HG02870 (cell line): ENCODE measurements at regions not wholly inside any gene's neighbourhood (a gene's known extent, or its start where the extent isn't known, plus 50 kb on each side); places are given as distances from the start of the nearest gene placed in this dataset.

Experiments used
- ATAC-seq: cut with Tn5 transposase; IDR thresholded peaks from one replicate; pipeline ENCODE4 v1.9.1; 2021; ENCODE audit warnings: mild to moderate bottlenecking, moderate library complexity; ENCODE audit not compliant: unreplicated experiment

DNA sequence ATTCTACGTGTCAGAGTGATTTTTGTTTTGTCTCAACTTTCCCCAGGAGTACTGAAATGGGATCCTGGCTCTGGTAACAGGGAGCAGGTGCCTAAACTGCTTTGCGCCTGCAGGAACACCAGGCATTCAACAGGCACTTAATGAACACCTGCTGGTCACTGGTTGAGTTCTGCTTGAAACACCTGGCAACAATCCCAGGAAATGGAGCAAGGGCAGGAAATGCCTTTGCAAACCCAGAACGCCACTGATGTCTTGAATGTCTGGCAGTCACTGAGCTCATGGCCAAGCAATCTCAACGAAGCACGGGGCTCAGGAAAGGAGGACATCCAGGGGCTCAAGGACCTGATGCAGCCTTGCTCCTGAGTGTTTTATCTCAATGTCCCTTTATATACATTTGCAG is 360.0 kb upstream of the RAB6C start:
- ATAC-seq: no peak

DNA sequence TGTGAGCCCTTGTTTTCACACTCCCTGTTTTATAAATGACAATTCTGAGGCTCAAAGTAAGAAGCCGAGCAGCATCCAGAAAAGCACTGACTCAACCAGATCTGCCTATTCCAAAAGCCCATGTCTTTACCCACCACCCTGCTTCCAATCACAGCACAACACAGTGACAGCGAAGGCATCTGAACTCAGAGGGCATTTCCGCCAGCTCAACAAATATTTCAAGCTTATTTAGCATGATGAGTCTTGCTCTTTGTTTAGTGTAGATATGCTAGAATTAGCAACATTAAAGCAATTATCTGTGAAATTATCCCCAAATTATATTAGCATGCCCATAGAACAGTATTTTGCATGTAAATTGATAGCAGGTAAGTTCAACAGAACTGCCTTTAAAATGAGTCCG is 359.1 kb upstream of the RAB6C start:
- no peak for ATAC-seq

DNA sequence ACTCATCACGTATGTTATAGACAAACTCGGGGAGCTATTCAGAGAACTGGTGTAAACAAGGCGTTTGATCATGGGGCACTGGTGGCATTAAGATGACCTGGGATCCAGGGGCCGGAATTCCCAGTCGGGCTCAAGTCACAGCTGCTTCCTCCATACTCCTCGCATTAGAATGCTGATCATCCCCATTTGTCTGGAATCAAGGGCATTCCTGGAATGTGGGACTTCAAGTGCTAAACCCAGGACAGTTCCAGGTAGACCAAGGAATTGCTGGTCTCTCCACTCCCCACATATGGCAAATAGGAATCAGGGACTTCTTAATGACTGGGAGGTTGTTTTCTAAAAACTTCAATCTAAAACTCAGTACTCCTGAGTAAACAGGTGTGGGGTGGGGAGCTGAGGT is 355.7 kb upstream of the RAB6C start:
- no peak for ATAC-seq

DNA sequence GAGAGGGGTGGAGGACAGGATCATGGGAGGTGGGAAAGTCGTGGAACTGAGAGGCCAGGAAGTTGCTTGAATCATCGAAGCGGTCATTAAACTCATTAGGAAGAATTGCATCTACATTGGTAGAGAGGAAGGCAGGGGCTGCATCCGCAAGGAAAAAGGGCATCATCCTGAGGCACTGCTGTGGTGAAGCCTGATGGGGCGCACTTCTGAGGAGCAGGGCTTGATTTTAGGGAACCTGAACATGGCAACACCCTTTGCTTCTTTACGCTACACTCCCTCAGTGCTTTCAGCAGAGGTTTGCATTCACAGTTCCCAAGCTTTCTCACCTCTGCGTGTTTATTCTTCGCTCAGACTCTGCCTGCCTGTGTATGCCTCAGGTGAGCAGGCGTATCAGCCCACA is 352.0 kb upstream of the RAB6C start:
- ATAC-seq: no peak

DNA sequence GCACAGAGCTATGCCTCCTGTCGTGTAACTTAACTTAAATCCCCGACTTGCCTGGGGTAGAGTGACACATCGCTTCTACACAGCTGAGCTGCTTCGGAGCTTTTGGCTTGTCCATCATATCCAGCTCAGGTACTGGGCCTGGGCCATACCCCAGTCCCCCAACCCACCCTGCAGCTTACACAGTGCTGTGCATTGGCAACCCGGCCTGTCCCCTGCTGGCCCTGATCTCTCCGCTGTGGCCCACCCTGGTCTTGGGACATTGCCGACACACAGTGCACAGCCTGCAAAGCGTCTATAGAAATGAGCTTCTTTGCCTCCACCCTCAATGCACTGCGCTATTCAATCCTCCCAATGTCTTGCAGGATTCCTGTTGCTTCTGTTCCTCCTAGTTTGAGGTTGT is 342.8 kb upstream of the RAB6C start:
- ATAC-seq: no peak

DNA sequence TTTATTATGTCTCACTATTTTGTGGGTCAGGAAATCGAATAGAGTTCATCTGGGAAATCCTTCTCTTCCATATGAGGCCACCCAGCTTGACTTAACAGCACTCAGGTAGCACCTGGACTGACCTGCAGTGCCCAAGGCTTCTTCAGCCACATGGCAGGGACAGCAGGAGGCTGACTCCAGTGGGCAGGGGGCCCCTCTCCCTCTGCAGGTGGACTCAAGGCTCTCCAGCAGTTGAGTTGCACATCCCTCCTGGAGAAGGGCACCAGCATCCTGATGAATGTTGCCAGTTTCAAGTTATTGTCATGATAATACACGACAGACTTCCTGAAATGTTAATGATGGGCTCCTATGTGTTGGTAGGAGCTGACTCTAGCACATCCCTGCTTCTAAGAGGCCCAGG is 338.1 kb upstream of the RAB6C start:
- ATAC-seq: no peak

DNA sequence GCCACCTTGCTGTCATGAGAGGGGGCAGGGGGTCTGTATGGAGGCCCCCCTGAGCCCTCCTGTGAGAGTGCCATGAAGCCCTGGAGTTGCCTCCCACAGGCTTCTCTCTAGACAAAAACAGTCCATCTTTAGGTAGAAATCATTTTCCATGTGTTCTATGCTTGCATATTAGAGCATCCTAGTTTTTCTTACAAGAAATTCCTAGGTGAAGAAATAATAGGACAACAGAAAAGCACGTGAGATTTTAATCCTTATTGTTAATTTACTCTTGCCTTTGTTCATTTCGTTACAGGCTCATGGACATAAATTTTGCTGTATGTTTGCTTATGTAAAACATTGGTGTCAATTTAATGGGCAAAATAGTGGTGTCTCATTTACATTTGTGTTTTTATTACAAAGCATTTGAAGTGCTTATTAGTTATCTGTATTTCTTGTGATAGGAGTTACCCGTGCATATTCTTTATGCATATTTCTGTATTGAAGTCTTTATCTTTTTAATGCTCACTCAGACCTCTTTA is 336.9 kb upstream of the RAB6C start:
- no peak for ATAC-seq

DNA sequence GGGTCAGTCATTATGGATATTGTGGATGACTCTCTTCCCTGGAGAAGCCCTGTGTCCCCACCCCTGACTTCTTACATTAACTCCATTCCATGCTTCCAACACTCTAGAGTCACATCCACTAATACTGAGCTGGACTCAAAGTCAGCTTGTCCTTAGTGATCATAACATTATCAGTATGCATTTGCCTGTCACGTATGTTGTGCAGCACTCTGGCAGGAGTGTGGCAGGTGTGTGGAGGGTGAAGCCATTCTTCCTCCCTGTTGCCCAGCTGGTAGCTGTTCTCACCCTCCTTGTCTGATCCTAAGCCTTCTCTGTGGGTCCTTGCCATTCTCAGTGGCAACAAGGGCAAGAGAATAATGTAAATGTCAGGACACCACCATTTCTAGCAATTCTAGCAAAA is 334.1 kb upstream of the RAB6C start:
- no peak for ATAC-seq

DNA sequence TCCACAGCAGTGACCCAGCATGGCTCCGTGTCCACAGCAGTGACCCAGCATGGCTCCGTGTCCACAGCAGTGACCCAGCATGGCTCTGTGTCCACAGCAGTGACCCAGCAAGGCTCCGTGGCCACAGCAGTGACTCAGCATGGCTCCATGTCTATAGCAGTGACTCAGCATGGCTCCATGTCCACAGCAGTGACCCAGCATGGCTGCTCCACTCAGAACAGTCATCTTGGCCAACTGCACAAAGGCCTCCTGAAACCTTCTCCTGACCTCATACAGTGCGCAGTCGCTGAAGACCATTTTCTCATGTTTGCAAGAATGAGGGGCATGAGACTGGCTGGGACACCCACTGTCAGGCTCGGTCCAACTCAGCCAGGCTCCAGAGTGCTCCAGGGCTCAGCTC is 333.4 kb upstream of the RAB6C start:
- ATAC-seq: no peak

DNA sequence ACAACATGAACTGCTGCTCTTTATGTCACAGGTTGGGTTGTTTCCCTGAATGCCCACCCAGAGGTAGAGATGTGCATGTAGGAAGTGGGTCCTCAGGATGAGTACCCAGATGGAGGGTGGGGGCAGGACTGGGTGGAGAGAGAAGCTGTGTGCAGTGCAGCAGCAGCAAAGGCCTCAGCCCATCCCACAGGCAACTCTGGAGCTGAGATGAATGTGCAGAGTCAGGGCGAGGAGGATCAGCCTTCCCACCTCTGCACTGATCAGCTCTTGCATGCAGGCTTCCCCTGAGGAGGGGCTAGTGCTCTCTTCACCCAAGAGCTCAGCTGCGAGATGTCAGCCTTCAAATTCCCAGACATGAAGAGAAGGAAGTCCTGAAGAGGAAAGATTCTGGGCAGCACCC is 326.2 kb upstream of the RAB6C start:
- no peak for ATAC-seq

DNA sequence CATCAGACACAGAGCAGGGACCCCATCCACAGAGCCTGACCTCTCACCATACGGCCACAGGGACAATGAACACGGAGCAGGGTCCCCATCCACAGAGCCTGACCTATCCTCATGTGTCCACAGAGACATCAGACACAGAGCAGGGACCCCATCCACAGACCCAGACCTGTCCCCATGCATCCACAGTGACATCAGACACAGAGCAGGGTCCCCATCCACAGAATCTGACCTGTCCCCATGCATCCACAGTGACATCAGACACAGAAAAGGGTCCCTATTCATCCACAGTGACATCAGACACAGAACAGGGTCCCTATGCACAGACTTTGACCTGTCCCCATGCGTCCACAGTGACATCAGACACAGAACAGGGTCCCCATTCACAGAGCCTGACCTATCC is 325.1 kb upstream of the RAB6C start:
- no peak for ATAC-seq

DNA sequence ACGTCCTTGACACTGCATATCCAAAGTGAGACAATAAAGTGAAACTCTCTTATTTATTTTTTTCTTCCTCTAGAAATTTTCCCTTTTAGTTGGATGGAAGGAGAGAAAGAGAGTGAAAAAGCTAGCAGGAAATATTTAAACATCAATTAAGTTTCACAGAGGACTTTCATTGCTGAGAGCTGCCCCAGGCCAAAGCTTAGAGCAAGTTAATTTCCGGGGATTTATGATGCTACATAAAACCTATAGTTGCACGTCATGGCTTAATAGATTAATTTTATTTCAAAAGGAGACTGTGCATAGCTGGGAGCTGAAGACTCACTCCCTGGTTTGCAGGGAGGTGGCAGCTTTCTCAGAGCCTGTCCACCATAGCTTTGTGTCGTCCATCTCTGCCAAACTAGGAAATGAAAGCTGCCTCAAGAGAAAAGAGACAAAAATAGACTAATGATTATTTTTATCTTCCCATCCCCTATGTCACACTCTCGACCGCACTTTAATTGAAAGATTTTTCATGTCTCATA is 323.3 kb upstream of the RAB6C start:
- ATAC-seq: no peak

DNA sequence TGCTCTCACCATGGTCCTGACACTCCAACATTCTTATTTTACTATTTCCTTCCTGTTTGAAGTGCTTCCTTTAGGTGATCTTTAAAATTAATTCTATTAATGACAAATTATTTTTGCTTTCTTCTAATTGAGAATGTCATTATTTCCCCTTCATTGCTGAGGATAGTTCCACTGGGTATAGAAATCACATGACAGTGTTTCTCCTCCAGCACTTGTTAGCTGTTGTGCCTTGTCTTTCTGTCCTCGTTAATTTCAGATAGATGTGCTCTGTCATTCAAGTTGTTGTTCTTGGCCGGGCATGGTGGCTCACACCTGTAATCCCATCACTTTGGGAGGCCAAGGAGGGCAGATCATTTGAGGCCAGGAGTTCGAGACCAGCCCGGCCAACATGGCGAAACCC is 321.0 kb upstream of the RAB6C start:
- no peak for ATAC-seq

DNA sequence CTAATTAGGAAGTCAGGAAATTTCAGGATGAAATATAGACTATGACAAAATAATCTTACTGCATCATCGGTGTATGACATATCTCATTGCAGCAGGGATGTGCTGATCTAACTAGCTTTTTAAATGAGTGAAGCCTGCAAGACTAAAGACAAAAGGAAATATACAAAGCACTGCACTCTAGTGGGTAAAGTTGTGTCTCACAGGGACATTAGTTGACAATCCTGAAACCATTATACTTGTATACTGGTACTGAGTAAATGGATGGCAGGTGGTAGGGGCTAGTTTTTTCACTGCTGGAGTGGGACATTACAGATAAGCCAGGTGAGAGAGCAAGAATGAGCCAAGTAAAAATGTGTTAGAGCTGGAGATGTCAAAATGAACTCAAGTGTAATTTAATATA is 317.5 kb upstream of the RAB6C start:
- ATAC-seq: no peak

DNA sequence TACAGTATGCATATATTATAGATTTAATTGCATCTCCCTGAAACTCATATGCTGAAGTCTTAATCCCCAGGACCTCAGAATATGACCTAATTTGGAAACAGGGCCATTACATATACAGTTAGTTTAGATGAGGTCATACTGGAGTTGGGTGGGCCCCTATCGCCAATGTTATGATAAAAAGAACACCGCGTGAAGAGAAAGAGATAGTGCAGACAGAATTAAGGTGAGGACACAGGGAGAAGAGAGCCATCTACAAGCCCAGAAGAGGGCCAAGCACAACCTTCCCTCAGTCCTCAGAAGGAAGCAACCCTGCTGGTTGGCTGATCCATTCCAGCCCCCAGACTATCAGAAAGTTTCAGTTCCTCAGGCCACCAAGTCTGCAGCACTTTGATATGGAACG is 311.9 kb upstream of the RAB6C start:
- no peak for ATAC-seq

DNA sequence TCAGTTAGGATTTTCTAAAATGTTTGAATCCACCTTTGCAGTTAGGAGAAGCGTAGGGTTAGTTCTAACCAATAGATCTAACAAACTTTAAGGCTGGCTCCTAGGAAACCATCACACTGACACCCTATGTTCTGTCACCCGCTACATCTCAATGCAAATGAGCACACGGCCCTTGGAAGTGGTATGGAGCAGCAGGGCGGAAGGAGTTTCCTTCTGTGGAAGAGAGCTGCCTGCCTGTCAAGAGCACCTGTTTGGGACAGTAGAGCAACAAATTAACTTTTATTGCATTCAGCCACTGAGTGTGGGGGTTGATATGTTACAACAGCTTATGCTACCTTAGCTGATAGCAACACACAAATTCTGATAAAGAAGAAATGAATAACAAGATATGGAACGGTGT is 306.9 kb upstream of the RAB6C start:
- ATAC-seq: no peak

DNA sequence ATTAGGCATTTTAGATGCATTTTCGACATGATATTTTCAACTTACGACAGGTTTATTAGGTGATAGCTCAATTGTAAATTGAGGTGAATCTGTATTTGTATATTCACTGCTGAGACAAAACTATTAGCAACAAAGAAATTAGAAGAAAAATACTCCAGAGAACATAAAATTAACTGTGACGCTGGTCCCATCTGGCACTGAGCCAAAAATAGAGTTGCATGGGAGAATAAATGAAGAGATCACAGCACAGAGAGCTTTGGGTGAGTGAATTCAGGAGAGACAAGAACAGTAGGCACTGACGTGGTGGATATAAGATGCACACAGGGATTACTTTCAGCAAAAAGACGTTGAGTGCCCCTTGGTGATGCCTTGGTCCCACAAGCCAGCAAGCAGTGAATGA is 306.2 kb upstream of the RAB6C start:
- no peak for ATAC-seq

DNA sequence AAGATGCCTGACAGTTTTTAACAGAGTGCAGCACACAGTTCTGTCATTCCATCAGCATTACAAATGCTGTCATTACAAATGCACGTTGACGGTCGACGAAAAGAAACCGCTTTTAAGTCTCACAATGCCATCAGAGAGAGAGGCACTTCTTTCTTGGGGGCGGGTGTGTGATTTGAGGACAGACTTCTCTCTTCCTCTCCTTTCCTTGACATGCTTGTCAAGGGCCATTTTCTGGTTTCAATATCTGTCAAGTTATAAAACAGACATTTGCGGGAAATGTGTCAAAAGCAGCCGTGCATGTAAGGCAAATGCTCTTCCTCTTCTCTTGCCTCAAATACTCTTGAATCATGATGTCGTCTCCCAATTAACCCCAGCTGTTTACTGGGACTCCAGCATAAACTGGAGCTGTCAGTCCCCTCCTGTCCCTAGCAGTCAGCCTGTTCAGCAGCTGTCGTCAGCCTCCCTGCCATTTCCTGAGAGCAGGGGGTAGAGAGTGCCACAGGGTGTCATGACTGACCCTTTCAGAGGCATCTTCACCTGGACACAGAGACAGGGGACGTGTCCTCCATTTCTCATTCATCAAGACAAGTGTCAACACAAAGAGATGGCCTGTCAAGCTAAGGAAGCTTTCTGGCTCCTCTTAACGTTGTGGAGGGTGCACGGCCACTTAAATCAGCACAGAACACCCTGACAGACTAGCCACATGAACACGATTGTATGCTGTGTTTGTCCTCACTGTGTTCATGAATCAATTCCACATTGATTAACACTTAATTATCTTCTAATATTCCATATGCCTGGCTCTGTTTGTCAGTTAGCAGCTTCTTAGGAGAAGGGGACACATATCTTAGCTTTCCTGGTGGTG is 305.4 kb upstream of the RAB6C start:
- peak; percentile 82 for ATAC-seq

DNA sequence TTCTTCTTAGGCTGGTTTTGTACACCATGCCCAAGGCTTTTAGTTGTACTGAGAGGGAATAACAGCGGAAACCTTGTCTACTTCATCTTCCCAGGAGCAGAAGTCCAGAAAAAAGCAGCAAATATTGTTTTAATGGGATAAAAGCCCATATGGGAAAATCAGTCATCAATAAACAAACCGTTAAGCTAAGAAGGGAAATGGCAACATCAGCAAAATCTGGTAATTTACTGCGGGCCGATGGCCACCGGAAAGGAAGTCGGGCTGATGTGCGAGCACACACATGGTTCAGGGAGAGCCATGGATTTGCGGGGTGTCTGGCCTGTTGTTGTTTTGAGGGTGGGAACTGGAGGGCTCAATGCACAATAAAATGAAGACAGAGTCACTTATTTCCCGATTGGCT is 300.7 kb upstream of the RAB6C start:
- no peak for ATAC-seq

DNA sequence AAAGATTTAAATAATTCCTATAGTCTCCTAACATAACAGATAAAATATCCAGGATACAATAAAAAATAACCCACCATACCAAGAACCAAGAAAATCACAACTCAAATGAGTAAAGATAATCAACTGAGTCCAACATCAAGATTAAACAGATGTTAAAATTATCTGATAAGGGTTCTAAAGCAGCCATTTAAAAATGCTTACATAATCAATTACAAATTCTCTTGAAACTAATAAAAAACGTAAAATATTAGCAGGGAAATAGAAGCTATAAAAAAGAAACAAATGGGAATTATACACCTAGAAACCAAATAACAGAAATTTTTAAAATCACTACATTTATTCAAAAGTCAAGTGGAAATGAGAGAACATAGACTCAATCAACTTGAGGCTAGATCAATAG is 297.7 kb upstream of the RAB6C start:
- no peak for ATAC-seq

DNA sequence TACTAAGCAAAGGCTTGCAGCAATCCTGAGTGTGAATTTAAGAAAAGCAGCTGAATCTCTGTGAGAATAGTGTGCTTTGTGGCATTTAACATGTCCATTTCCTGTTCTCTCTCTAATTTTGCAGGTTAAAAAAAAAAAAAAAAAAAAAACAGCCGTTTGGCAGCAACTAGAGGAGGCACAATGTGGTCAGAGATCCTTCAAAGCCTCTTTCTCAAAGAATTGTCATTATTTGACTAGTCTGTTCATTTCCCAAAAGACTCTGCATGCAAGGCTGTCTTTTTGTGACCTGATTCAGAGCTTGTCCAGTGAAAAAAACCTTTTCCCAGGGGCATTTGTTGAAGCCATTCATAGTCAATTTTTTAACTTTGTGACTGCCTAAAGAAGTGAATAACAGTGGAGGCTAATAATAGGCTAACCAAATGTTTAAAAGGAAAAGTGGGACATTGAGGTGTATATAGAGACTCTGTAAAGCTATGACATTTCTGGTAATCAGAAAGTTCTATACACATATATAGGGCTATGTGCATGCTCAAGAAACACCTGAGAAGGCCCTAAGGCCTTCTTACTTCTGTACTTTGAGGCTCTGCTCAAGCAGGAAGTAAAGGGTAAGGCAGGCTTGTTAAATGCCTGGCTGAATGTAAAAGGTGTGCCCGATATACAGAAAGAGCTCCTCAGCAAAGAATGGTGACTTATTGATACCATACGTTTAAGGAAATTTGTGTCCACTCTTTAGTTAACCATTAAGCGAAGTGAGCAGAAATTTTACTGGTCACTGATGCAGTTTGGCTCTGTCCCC is 289.6 kb upstream of the RAB6C start:
- no peak for ATAC-seq

DNA sequence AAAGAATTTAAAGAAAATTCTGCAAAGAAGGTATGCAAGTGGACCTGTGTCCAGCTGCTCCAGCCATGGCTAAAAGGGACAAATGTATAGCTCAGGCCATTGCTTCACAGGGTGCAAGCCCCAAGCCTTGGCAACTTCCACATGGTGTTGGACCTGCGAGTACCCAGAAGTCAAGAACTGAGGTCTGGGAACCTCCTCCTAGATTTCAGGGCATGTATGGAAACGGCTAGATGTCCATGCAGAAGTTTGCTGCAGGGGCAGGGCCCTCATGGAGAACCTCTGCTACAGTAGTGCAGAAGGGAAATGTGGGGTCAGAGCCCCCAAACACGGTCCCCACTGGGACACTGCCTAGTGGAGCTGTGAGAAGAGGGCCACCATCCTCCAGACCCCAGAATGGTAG is 284.0 kb upstream of the RAB6C start:
- ATAC-seq: no peak
